H1 (cell line): ENCODE measurements at regions not wholly inside any gene's neighbourhood (a gene's known extent, or its start where the extent isn't known, plus 50 kb on each side); places are given as distances from the start of the nearest gene placed in this dataset.

ENCODE experiments used
- CBX5 ChIP-seq: fragments of 300-800, 300-1000 bp; sonication (generic); IDR thresholded peaks from 2 replicates; pipeline ENCODE4 v1.7.1; 2016; ENCODE audit warnings: antibody characterized with exemption, low read length, low read depth
- CHD2 ChIP-seq: IDR thresholded peaks from 2 replicates; pipeline ENCODE4 v1.6.1; 2012; ENCODE audit warnings: low read length, improper control_type of control experiment
- POLR2AphosphoS5 ChIP-seq: IDR thresholded peaks from 2 replicates; pipeline ENCODE4 v1.6.1; 2011; ENCODE audit warnings: low read depth, low read length
- RAD21 ChIP-seq, 2 experiments: IDR thresholded peaks in 1 of 2; conservative IDR thresholded peaks in 1 of 2; 2 replicates each; pipeline ENCODE4 v1.6.1; 2011; ENCODE audit warnings: low read depth in 2 of 2, low read length in 2 of 2, improper control_type of control experiment in 1 of 2, inconsistent platforms in 1 of 2, mild to moderate bottlenecking in 1 of 2, moderate library complexity in 1 of 2
- SIN3A ChIP-seq, 2 experiments: IDR thresholded peaks in 1 of 2; conservative IDR thresholded peaks in 1 of 2; 2 replicates each; pipeline ENCODE4 v1.6.1; 2011 to 2012; ENCODE audit warnings: low read length in 2 of 2, improper control_type of control experiment in 1 of 2, low read depth in 1 of 2, mild to moderate bottlenecking in 1 of 2

- TF ChIP-seq CHD2 = no peak
- TF ChIP-seq POLR2AphosphoS5 = no peak
- TF ChIP-seq RAD21 (IDR thresholded peaks at IDR 0.05 in 1 of 2, conservative IDR thresholded peaks at IDR 0.05 in 1 of 2; ENCODE audit: low read depth in 2 of 2, low read length in 2 of 2) = no peak
- no peak for TF ChIP-seq SIN3A (conservative IDR thresholded peaks at IDR 0.05 in 1 of 2, IDR thresholded peaks at IDR 0.05 in 1 of 2; ENCODE audit: low read depth in 1 of 2, low read length in 2 of 2)
- no peak for TF ChIP-seq CBX5
Measured at GRCh38 chr6:86535100-86535499, 402.2 kb upstream of the HTR1E start (continued).
